NCI-H2171 treated with DMSO at 0.1 percent for 48 hours (cell line): ENCODE measurements at regions not wholly inside any gene's neighbourhood (a gene's known extent, or its start where the extent isn't known, plus 50 kb on each side); places are given as distances from the start of the nearest gene placed in this dataset.

Experiments used
- DNase-seq: peaks from one replicate; lab custom pipeline; 2025; lab: John Stamatoyannopoulos, UW

DNA sequence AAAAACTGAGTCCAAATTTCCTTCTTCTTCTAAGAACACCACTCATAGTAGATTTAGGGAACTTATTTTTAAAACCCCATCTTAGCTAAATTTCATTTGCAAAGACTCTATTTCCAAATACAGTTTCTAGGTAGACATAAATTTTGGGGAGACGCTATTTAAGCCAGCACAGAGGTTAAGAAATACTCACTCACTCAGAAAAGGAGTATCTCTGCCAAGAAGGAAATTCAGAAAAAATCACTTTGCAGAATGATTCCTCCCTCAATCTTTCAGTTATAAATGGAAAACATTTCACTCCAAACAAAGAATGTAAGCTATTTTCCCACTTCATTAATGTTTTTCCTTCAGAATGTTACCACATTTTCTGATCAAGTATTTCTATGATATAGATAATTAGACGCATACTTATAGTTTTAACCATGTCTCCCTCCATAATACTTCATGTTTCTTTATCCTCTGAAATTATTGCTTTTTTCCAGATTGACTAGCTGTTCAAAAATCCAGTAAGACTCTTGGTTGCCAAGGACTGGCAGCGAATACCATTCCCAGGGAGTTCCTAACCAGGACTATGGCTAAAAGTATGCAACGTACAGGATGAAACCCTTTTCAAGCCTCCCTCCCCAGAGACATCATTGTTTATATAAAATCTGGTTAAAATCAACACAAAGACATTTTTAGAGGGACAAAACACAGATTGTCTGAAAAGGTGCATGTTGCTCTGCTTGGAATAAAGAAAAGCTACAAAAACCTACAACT lies 52.5 kb upstream of the RXFP2 start:
- DNase-seq, result no peak
